ENCODE measurements at regions not wholly inside any gene's neighbourhood (a gene's known extent, or its start where the extent isn't known, plus 50 kb on each side); places are given as distances from the start of the nearest gene placed in this dataset.

DNA sequence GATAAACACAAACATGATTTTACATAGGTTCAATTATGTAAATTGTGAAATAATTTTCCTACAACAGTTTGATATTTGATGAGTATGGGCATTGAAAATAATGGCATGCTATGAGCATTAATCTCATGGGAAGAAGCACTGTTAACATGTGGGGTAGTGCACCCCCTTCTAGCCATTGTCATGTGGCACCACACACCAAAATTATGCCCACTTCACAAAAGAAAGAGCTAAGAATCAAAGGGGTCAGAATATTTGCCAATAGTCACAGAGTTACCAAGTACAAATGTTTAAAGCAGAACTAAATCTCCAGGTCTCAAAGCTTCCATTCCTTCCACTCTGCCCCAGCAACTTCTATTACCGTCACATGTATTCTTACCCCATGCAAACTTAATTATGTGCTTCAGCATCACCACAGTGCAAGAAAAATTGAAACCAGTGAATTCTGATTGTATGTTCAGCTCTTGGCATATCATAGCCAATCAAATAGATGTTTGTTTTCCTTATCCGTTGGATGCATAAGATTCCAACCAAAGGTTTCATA, 1273.8 kb downstream of the FAM181B start:
- Mint-ChIP-seq H3K9me3 (no peaks in the 10 kb centered on the region), H3K4me1 (peaks cover 8 to 9% of the 10 kb centered on the region in 2 experiments; a peak in 2 of 4 replicates), H3K4me3 (no peak overlapping the region), H3K36me3 (ENCODE audit: insufficient read depth in 1 of 3, low read depth in 3 of 3) (no peaks in the 10 kb centered on the region), H3K27me3 (ENCODE audit: low read depth) (no peaks in the 10 kb centered on the region), H3K27ac (no peak overlapping the region)
- no peak overlapping the region for H3K18ac ChIP-seq (ENCODE audit: insufficient read length, low read depth, low read length)
- DNase-seq, result no peak
- H4K20me1 ChIP-seq (ENCODE audit: control insufficient read depth, insufficient read depth, insufficient read length), result no peaks in the 10 kb centered on the region
- H3K4me2 ChIP-seq (ENCODE audit: insufficient read depth, insufficient read length, low read length), result no peak overlapping the region
- H3T11ph ChIP-seq (ENCODE audit: low read length), result no peak overlapping the region
- no peak overlapping the region for H2BK120ac ChIP-seq (ENCODE audit: low read depth, low read length, poor library complexity, severe bottlenecking)
- H3K23me2 ChIP-seq (ENCODE audit: insufficient read length, low read depth, low read length, poor library complexity, severe bottlenecking), result no peaks in the 10 kb centered on the region
- H2AFZ ChIP-seq (ENCODE audit: low read length), result no peak overlapping the region
- H2BK20ac ChIP-seq (ENCODE audit: low read depth, low read length, poor library complexity, severe bottlenecking), result no peak overlapping the region
- no peaks in the 10 kb centered on the region for H3K4me1 ChIP-seq (ENCODE audit: insufficient read depth, low read length)
- H3K56ac ChIP-seq (ENCODE audit: insufficient read length, low read depth, low read length), result no peak overlapping the region
- TF ChIP-seq, protein P1, sequence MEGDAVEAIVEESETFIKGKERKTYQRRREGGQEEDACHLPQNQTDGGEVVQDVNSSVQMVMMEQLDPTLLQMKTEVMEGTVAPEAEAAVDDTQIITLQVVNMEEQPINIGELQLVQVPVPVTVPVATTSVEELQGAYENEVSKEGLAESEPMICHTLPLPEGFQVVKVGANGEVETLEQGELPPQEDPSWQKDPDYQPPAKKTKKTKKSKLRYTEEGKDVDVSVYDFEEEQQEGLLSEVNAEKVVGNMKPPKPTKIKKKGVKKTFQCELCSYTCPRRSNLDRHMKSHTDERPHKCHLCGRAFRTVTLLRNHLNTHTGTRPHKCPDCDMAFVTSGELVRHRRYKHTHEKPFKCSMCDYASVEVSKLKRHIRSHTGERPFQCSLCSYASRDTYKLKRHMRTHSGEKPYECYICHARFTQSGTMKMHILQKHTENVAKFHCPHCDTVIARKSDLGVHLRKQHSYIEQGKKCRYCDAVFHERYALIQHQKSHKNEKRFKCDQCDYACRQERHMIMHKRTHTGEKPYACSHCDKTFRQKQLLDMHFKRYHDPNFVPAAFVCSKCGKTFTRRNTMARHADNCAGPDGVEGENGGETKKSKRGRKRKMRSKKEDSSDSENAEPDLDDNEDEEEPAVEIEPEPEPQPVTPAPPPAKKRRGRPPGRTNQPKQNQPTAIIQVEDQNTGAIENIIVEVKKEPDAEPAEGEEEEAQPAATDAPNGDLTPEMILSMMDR (conservative IDR thresholded peaks at IDR 0.05), result no peak
- no peak overlapping the region for H4K91ac ChIP-seq (ENCODE audit: insufficient read length, low read depth, low read length)
- no peak overlapping the region for H3K4ac ChIP-seq (ENCODE audit: low read depth, low read length)
- H3K79me1 ChIP-seq (ENCODE audit: insufficient read depth, low read depth, low read length, poor library complexity, severe bottlenecking), result no peaks in the 10 kb centered on the region
- H3K27ac ChIP-seq (ENCODE audit: insufficient read length, low read depth, low read length), result no peak overlapping the region
- no peaks in the 10 kb centered on the region for H3K79me2 ChIP-seq (ENCODE audit: insufficient read depth, low read length)
- WGBS (ENCODE audit: extremely low coverage, insufficient read length, low lambda C conversion rate), result no CpG with 5 or more reads among the region's 2 CpGs
- no peak overlapping the region for H3K23ac ChIP-seq (ENCODE audit: insufficient read length, low read depth, low read length)
- no peak overlapping the region for H2BK5ac ChIP-seq (ENCODE audit: insufficient read length, low read length)
- H2BK12ac ChIP-seq (ENCODE audit: insufficient read length, low read depth, low read length), result no peak overlapping the region
- no peak overlapping the region for H2AK5ac ChIP-seq (ENCODE audit: insufficient read length, low read length)
- H3K9ac ChIP-seq (ENCODE audit: extremely low read depth, insufficient read length, low read length), result no peak overlapping the region
- no peak overlapping the region for H4K5ac ChIP-seq (ENCODE audit: insufficient read length, low read depth, low read length)
- H2BK15ac ChIP-seq (ENCODE audit: low read depth, low read length), result no peak overlapping the region
- H3K9me3 ChIP-seq (ENCODE audit: control insufficient read depth, low read depth, low read length), result no peaks in the 10 kb centered on the region
- no peak overlapping the region for H3K14ac ChIP-seq (ENCODE audit: insufficient read depth, low read length)
- H4K8ac ChIP-seq (replicated peaks; ENCODE audit: insufficient read length, low read depth, low read length), result no peak overlapping the region
- H3K27me3 ChIP-seq (ENCODE audit: insufficient read depth, low read length), result no peaks in the 10 kb centered on the region

Data from H9 (cell line).